Esophagus muscularis mucosa (tissue), 4 donors: ENCODE measurements at regions not wholly inside any gene's neighbourhood (a gene's known extent, or its start where the extent isn't known, plus 50 kb on each side); places are given as distances from the start of the nearest gene placed in this dataset.

Experiments
- CTCF ChIP-seq, 3 experiments: fragments of 200-600 bp in 2 of 3; fragments of 450-650 bp in 1 of 3; sonication (generic) in 2 of 3; IDR thresholded peaks; one replicate each; pipeline ENCODE4 v1.5.1; 2017 to 2019; ENCODE audit warnings: antibody characterized with exemption in 3 of 3, mild to moderate bottlenecking in 2 of 3, moderate library complexity in 1 of 3
- EP300 ChIP-seq: sonication (generic); formaldehyde crosslinking; IDR thresholded peaks from one replicate; pipeline ENCODE4 v1.6.1; 2017; ENCODE audit warnings: antibody characterized with exemption
- POLR2A ChIP-seq: fragments of 450-650 bp; IDR thresholded peaks from one replicate; pipeline ENCODE4 v1.6.1; 2017; ENCODE audit warnings: antibody characterized with exemption, moderate library complexity, mild to moderate bottlenecking, low read depth
- POLR2AphosphoS5 ChIP-seq, 2 donors: sonication (generic); formaldehyde crosslinking; IDR thresholded peaks; one replicate each; pipeline ENCODE4 v1.6.1; 2017; ENCODE audit warnings: antibody characterized with exemption in 2 of 2

GRCh38 chr2:239749272-239749873 is 275.8 kb downstream of the NDUFA10 start:
- TF ChIP-seq CTCF (IDR thresholded peaks at IDR 0.05) (no peak), POLR2A (no peak), POLR2AphosphoS5 (IDR thresholded peaks at IDR 0.05) (no peak), EP300 (no peak)
